ENCODE measurements at regions not wholly inside any gene's neighbourhood (a gene's known extent, or its start where the extent isn't known, plus 50 kb on each side); places are given as distances from the start of the nearest gene placed in this dataset.

- DNase-seq (no peak), ATAC-seq (ENCODE audit: insufficient read depth, low FRiP score) (no peak)
- H3K4me1 ChIP-seq (ENCODE audit: control insufficient read depth in 5 of 5, insufficient read depth in 5 of 5, low read length in 5 of 5): peaks cover 0 to 15% (median 0%) of the 10 kb centered on the region in 5 donors
- no peak overlapping the region for H3K4me3 ChIP-seq
- no peak for TF ChIP-seq CTCF (IDR thresholded peaks at IDR 0.05; ENCODE audit: control extremely low read depth, extremely low read depth)
- no peaks in the 10 kb centered on the region for H3K9me3 ChIP-seq (ENCODE audit: control insufficient read depth in 4 of 4, insufficient read depth in 3 of 4, low read length in 3 of 4)
- WGBS, 2 donors: 91 to 95% methylated on average over 2 of the region's 2 CpGs
- no peaks in the 10 kb centered on the region for H3K27me3 ChIP-seq (ENCODE audit: control insufficient read depth in 3 of 3, insufficient read depth in 3 of 3, low read length in 2 of 3)
- H3K36me3 ChIP-seq (ENCODE audit: control insufficient read depth in 4 of 4, insufficient read depth in 4 of 4, low read length in 4 of 4): peaks cover 0 to 17% (median 6%) of the 10 kb centered on the region in 4 donors
- H3K9ac ChIP-seq (ENCODE audit: insufficient read depth in 1 of 2, low read length in 2 of 2): no peak overlapping the region
- H3K27ac ChIP-seq (ENCODE audit: low read depth in 1 of 2, low read length in 1 of 2): no peak overlapping the region
Observed at GRCh38 chr20:19950042-19950441, 67.1 kb upstream of the NAA20 start.

- Histone ChIP-seq H3K9ac (ENCODE audit: insufficient read depth in 1 of 2, low read length in 2 of 2) (no peak overlapping the region), H3K4me3 (no peak overlapping the region), H3K9me3 (ENCODE audit: control insufficient read depth in 4 of 4, insufficient read depth in 3 of 4, low read length in 3 of 4) (no peaks in the 10 kb centered on the region), H3K27me3 (ENCODE audit: control insufficient read depth in 3 of 3, insufficient read depth in 3 of 3, low read length in 2 of 3) (no peaks in the 10 kb centered on the region), H3K27ac (ENCODE audit: low read depth in 1 of 2, low read length in 1 of 2) (no peak overlapping the region), H3K4me1 (ENCODE audit: control insufficient read depth in 5 of 5, insufficient read depth in 5 of 5, low read length in 5 of 5) (peaks cover 0 to 12% (median 0%) of the 10 kb centered on the region in 5 donors), H3K36me3 (ENCODE audit: control insufficient read depth in 4 of 4, insufficient read depth in 4 of 4, low read length in 4 of 4) (peaks cover 6 to 28% (median 8%) of the 10 kb centered on the region in 4 donors)
- no peak for TF ChIP-seq CTCF (IDR thresholded peaks at IDR 0.05; ENCODE audit: control extremely low read depth, extremely low read depth)
- WGBS, 2 donors: 59 to 72% methylated on average over 3 of the region's 3 CpGs
- DNase-seq (no peak), ATAC-seq (ENCODE audit: insufficient read depth, low FRiP score) (no peak)
Observed at GRCh38 chr20:19952392-19952791, 64.8 kb upstream of the NAA20 start.

GRCh38 chr20:19953606-19954005 is 63.6 kb upstream of the NAA20 start:
- Histone ChIP-seq H3K36me3 (ENCODE audit: control insufficient read depth in 4 of 4, insufficient read depth in 4 of 4, low read length in 4 of 4) (peaks cover 8 to 29% (median 9%) of the 10 kb centered on the region in 4 donors), H3K9ac (ENCODE audit: insufficient read depth in 1 of 2, low read length in 2 of 2) (no peak overlapping the region), H3K27ac (ENCODE audit: low read depth in 1 of 2, low read length in 1 of 2) (no peak overlapping the region), H3K27me3 (ENCODE audit: control insufficient read depth in 3 of 3, insufficient read depth in 3 of 3, low read length in 2 of 3) (no peaks in the 10 kb centered on the region), H3K4me1 (ENCODE audit: control insufficient read depth in 5 of 5, insufficient read depth in 5 of 5, low read length in 5 of 5) (peaks cover 0 to 10% (median 0%) of the 10 kb centered on the region in 5 donors), H3K9me3 (ENCODE audit: control insufficient read depth in 4 of 4, insufficient read depth in 3 of 4, low read length in 3 of 4) (no peaks in the 10 kb centered on the region), H3K4me3 (no peak overlapping the region)
- DNase-seq (no peak), ATAC-seq (ENCODE audit: insufficient read depth, low FRiP score) (no peak)
- no peak for TF ChIP-seq CTCF (IDR thresholded peaks at IDR 0.05; ENCODE audit: control extremely low read depth, extremely low read depth)

- ATAC-seq (ENCODE audit: insufficient read depth, low FRiP score) (no peak), DNase-seq (no peak)
- no peak overlapping the region for H3K9ac ChIP-seq (ENCODE audit: insufficient read depth in 1 of 2, low read length in 2 of 2)
- peaks cover 10 to 44% (median 24%) of the 10 kb centered on the region in 4 donors for H3K36me3 ChIP-seq (ENCODE audit: control insufficient read depth in 4 of 4, insufficient read depth in 4 of 4, low read length in 4 of 4)
- H3K4me3 ChIP-seq: no peak overlapping the region
- H3K27me3 ChIP-seq (ENCODE audit: control insufficient read depth in 3 of 3, insufficient read depth in 3 of 3, low read length in 2 of 3): no peaks in the 10 kb centered on the region
- 94 to 96% methylated on average over 4 of the region's 4 CpGs for WGBS, 2 donors
- TF ChIP-seq CTCF (IDR thresholded peaks at IDR 0.05; ENCODE audit: control extremely low read depth, extremely low read depth): no peak
- H3K27ac ChIP-seq (ENCODE audit: low read depth in 1 of 2, low read length in 1 of 2): no peak overlapping the region
- H3K4me1 ChIP-seq (ENCODE audit: control insufficient read depth in 5 of 5, insufficient read depth in 5 of 5, low read length in 5 of 5): peaks cover 0 to 5% (median 0%) of the 10 kb centered on the region in 5 donors
- no peaks in the 10 kb centered on the region for H3K9me3 ChIP-seq (ENCODE audit: control insufficient read depth in 4 of 4, insufficient read depth in 3 of 4, low read length in 3 of 4)
Observed at GRCh38 chr20:19956976-19957375, 60.2 kb upstream of the NAA20 start.
